K562 (cell line): ENCODE measurements at regions not wholly inside any gene's neighbourhood (a gene's known extent, or its start where the extent isn't known, plus 50 kb on each side); places are given as distances from the start of the nearest gene placed in this dataset.

Experiments used
- ATAC-seq: fragments of 200-7000 bp; cut with Tn5 transposase; 3 replicates; pipeline ENCODE4 v1.9.1; 2020; ENCODE audit warnings: moderate library complexity
- BruUV-seq: library from RNA; stranded (reverse); fragments of 400-500 nt; replicated peaks from 2 replicates; lab custom pipeline; 2021; lab: Mats Ljungman, UMichigan
- CTCF ChIA-PET: fragments of 300-600 bp; formaldehyde crosslinking; extraction: SDS; loops from one replicate; lab custom pipeline; 2021; ENCODE audit warnings: low intra/inter-chr PET ratio; lab: Yijun Ruan, JAX
- POLR2A ChIA-PET: fragments of 300-600, 350-650 bp; sonication (Branson Sonifier 250); formaldehyde crosslinking; extraction: SDS; loops from one replicate; lab custom pipeline; 2021; ENCODE audit warnings: antibody characterized with exemption, inconsistent platforms; lab: Yijun Ruan, JAX
- DNase-seq, 4 experiments: peaks; one replicate each; pipeline versions ENCODE4 v3.0.0 to v3.0.0-alpha.2; 2011 to 2018; ENCODE audit warnings: low spot score in 3 of 4, mixed read lengths in 3 of 4; ENCODE audit errors: extremely low read depth in 1 of 4
- FAIRE-seq: peaks from 2 replicates; lab custom pipeline; 2011; peaks lifted over from hg19 to GRCh38; lab: Jason Lieb, UNC
- H2AFZ ChIP-seq: 2 replicates; pipeline ENCODE4 v1.6.0; 2011; ENCODE audit warnings: low read depth, low read length, control low read depth, inconsistent platforms
- H3K27ac ChIP-seq: fragments of 200-600 bp; 3 replicates; pipeline ENCODE4 v1.8.0; 2011; ENCODE audit warnings: low read depth, mild to moderate bottlenecking, control low read depth, inconsistent platforms, low read length, moderate library complexity, mixed read lengths; ENCODE audit errors: extremely low read depth
- H3K27me3 ChIP-seq, 2 experiments: fragments of 300-600 bp in 1 of 2; 2 replicates in 1 of 2; 3 replicates in 1 of 2; pipeline versions ENCODE4 v1.6.0 to v1.8.0; 2011; ENCODE audit warnings: inconsistent platforms in 2 of 2, low read length in 2 of 2, mild to moderate bottlenecking in 1 of 2, mixed read lengths in 1 of 2, moderate library complexity in 1 of 2; ENCODE audit not compliant: control insufficient read depth in 2 of 2, insufficient read depth in 2 of 2
- H3K36me3 ChIP-seq: fragments of 300-600 bp; 3 replicates; pipeline ENCODE4 v1.8.0; 2011; ENCODE audit warnings: mild to moderate bottlenecking, low read length, inconsistent platforms; ENCODE audit not compliant: control insufficient read depth, insufficient read depth
- H3K4me1 ChIP-seq, 2 experiments: fragments of 200-600 bp in 1 of 2; replicated peaks in 1 of 2; 2 replicates in 1 of 2; 3 replicates in 1 of 2; pipeline versions ENCODE4 v1.5.1 to v1.8.0; 2011; ENCODE audit warnings: inconsistent platforms in 2 of 2, low read length in 2 of 2, mild to moderate bottlenecking in 1 of 2, mixed read lengths in 1 of 2, moderate library complexity in 1 of 2; ENCODE audit not compliant: control insufficient read depth in 2 of 2, insufficient read depth in 2 of 2
- H3K4me2 ChIP-seq: 2 replicates; pipeline ENCODE4 v1.6.1; 2011; ENCODE audit warnings: low read length, control low read depth, inconsistent platforms, mixed read lengths; ENCODE audit not compliant: insufficient read depth
- H3K4me3 ChIP-seq: fragments of 200-600 bp; sonication (generic), shearing (Covaris generic); 2 replicates; pipeline ENCODE4 v1.5.1; 2016; ENCODE audit warnings: control low read depth, inconsistent platforms
- H3K79me2 ChIP-seq: fragments of 200-600 bp; 3 replicates; pipeline ENCODE4 v1.8.0; 2011; ENCODE audit warnings: low read length, inconsistent platforms; ENCODE audit not compliant: control insufficient read depth, insufficient read depth
- H3K9ac ChIP-seq, 2 experiments: 2 replicates each; pipeline versions ENCODE4 v1.6.0 to v1.6.1; 2011; ENCODE audit warnings: low read depth in 2 of 2, low read length in 2 of 2, control low read depth in 1 of 2, inconsistent platforms in 1 of 2, mild to moderate bottlenecking in 1 of 2, mixed read lengths in 1 of 2; ENCODE audit not compliant: insufficient read depth in 1 of 2
- H3K9me1 ChIP-seq: one replicate; pipeline ENCODE4 v1.6.0; 2011; ENCODE audit warnings: inconsistent platforms, mild to moderate bottlenecking, low read length, moderate library complexity; ENCODE audit not compliant: control insufficient read depth, insufficient read depth
- H3K9me3 ChIP-seq: replicated peaks from 2 replicates; pipeline ENCODE4 v1.5.1; 2011; ENCODE audit warnings: low read depth, low read length, inconsistent platforms; ENCODE audit not compliant: control insufficient read depth, insufficient read depth
- H4K20me1 ChIP-seq: replicated peaks from 2 replicates; pipeline ENCODE4 v1.6.1; 2011; ENCODE audit warnings: low read length, inconsistent platforms, mixed read lengths; ENCODE audit not compliant: control insufficient read depth, insufficient read depth
- DIDO1 ChIP-seq: fragments of 450-650 bp; IDR thresholded peaks from 2 replicates; pipeline ENCODE4 v1.6.1; 2016; ENCODE audit warnings: low read depth, missing biosample characterization, missing genetic modification characterization
- FIP1L1 ChIP-seq: fragments of 200-400 bp; formaldehyde crosslinking; IDR thresholded peaks from 2 replicates; pipeline ENCODE4 v1.6.1; 2018; ENCODE audit warnings: mild to moderate bottlenecking, low read depth, low read length; ENCODE audit not compliant: poor library complexity, severe bottlenecking
- IFI16 ChIP-seq: fragments of 250-450 bp; sonication (Bioruptor Pico); IDR thresholded peaks from 2 replicates; pipeline ENCODE4 v2.1.2; 2022; ENCODE audit warnings: mild to moderate bottlenecking, inconsistent platforms
- NELFE ChIP-seq: IDR thresholded peaks from 2 replicates; pipeline ENCODE4 v1.6.1; 2011; ENCODE audit warnings: mild to moderate bottlenecking; ENCODE audit not compliant: insufficient read depth, insufficient read length
- SMAD3 ChIP-seq: fragments of 450-650 bp; formaldehyde crosslinking; conservative IDR thresholded peaks from 2 replicates; pipeline ENCODE4 v1.4.0; 2020; ENCODE audit warnings: mild to moderate bottlenecking
- SMARCE1 ChIP-seq: fragments of 450-650 bp; IDR thresholded peaks from 2 replicates; pipeline ENCODE4 v1.7.1; 2016; ENCODE audit warnings: mild to moderate bottlenecking
- SNIP1 ChIP-seq: fragments of 450-650 bp; IDR thresholded peaks from 2 replicates; pipeline ENCODE4 v1.7.1; 2017; ENCODE audit warnings: low read depth, mild to moderate bottlenecking
- SNRNP70 ChIP-seq: fragments of 200-400 bp; formaldehyde crosslinking; optimal IDR thresholded peaks from 2 replicates; pipeline ENCODE3; 2017; ENCODE audit warnings: low read depth, low read length
- TFAM ChIP-seq: fragments of 250-450 bp; sonication (Bioruptor Pico); conservative IDR thresholded peaks from 2 replicates; pipeline ENCODE4 v1.5.0; 2021; ENCODE audit warnings: mild to moderate bottlenecking, moderate library complexity
- ZFP1 ChIP-seq: fragments of 450-650 bp; formaldehyde crosslinking; IDR thresholded peaks from 2 replicates; pipeline ENCODE4 v1.4.0; 2020; ENCODE audit warnings: mild to moderate bottlenecking, mixed read lengths
- ZNF12 ChIP-seq: sonication (generic); formaldehyde crosslinking; IDR thresholded peaks from 2 replicates; pipeline ENCODE4 v1.4.0; 2020; ENCODE audit warnings: mild to moderate bottlenecking, missing genetic modification reagents
- ZNF212 ChIP-seq: fragments of 450-650 bp; formaldehyde crosslinking; IDR thresholded peaks from 2 replicates; pipeline ENCODE4 v1.4.0; 2020; ENCODE audit warnings: mild to moderate bottlenecking
- ZNF3 ChIP-seq: fragments of 250-450 bp; sonication (Bioruptor Pico); IDR thresholded peaks from 2 replicates; pipeline ENCODE4 v1.5.0; 2021; ENCODE audit warnings: mild to moderate bottlenecking, moderate library complexity
- ZNF696 ChIP-seq: fragments of 250-450 bp; sonication (Bioruptor Pico); conservative IDR thresholded peaks from 2 replicates; pipeline ENCODE4 v1.4.0; 2020; ENCODE audit warnings: mild to moderate bottlenecking, moderate library complexity
- ZNF830 ChIP-seq: fragments of 250-450 bp; sonication (Bioruptor Pico); IDR thresholded peaks from 2 replicates; pipeline ENCODE4 v1.5.0; 2021; ENCODE audit warnings: mild to moderate bottlenecking
- WGBS: fragments of 100-300 bp; shearing (Covaris generic); methylation state at CpG from one replicate; pipeline ENCODE4 v1.1.6; 2016; ENCODE audit warnings: low coverage, mixed read lengths; ENCODE audit not compliant: insufficient coverage; ENCODE audit errors: missing lambda C conversion rate; 5-methylcytosine and 5-hydroxymethylcytosine counted together
- in situ Hi-C: fragments of 300-500 bp; cut with MboI; formaldehyde crosslinking; loops from 4 replicates; pipeline ENCODE4 v1.15.0; 2018; ENCODE audit warnings: inconsistent platforms, mixed read lengths
- intact Hi-C: fragments of 100-400 bp; cut with micrococcal nuclease; formaldehyde crosslinking; loops from 2 replicates; pipeline ENCODE4 v1.14.2; 2022
- TF ChIP-seq, protein P1 (sequence below): fragments of 250-450 bp; sonication (Bioruptor Pico); IDR thresholded peaks from 2 replicates; pipeline ENCODE4 v1.9.0; 2021; ENCODE audit warnings: mild to moderate bottlenecking, inconsistent platforms
- TF ChIP-seq, protein P2 (sequence below): IDR thresholded peaks from 3 replicates; pipeline ENCODE4 v1.6.1; 2011; ENCODE audit warnings: borderline replicate concordance, mild to moderate bottlenecking, moderate library complexity; ENCODE audit not compliant: insufficient read length; ENCODE audit errors: extremely low read depth
- TF ChIP-seq, protein P3 (sequence below): sonication (generic); formaldehyde crosslinking; IDR thresholded peaks from 2 replicates; pipeline ENCODE4 v1.8.0; 2022; ENCODE audit warnings: mild to moderate bottlenecking, missing genetic modification reagents, borderline replicate concordance

DNA sequence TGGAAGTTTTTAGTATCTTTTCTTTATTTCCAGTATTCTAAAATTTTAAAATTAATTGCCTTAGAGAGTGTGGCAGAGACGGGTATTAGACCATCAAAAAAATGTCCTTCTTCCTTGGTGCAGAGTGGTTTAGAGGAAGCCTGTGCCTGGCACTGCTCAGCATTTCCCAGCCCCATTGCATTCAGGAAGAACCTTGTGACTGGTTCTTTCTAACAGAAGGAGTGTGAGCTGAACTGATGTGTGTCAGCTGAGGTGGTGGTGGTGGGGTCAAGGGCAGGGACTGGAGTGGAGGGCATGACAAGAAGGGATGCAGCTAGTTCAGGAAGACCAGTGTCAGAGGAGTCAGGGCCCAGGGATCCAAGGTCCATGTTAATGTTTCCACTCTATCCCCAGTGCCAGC, 58.7 kb upstream of the FDX1 start:
- BruUV-seq: no TSS peak
- Histone ChIP-seq H3K4me1 (no peaks in the 10 kb centered on the region; a peak in 1 of 5 replicates), H3K27me3 (no peaks in the 10 kb centered on the region), H3K4me2 (no peak overlapping the region), H3K9me3 (0 out of 2 replicates have a peak, but pooled peaks cover 2% of the 10 kb centered on the region), H3K27ac (no peak overlapping the region), H3K4me3 (no peak overlapping the region), H4K20me1 (no peaks in the 10 kb centered on the region), H2AFZ (no peak overlapping the region), H3K79me2 (no peaks in the 10 kb centered on the region), H3K9me1 (no peaks in the 10 kb centered on the region), H3K9ac (no peak overlapping the region), H3K36me3 (no peaks in the 10 kb centered on the region)
- FAIRE-seq (no peak), ATAC-seq (no peak), DNase-seq (no peak)
- WGBS: 0% methylated on average over 1 of the region's 1 CpG
- ChIA-PET CTCF (interaction anchor here (0.6 kb wide), 1 partner anchor 79 kb away, joined by 3 read pairs; no protein-coding TSS in a partner anchor), POLR2A (interaction anchor here (0.6 kb wide), 1 partner anchor 25 kb away, joined by 3 read pairs; no protein-coding TSS in a partner anchor)
- intact Hi-C loops: no loop called here
- in situ Hi-C loops: loop anchor here (25.0 kb wide), 1 partner anchor 409 kb away; no protein-coding TSS in a partner anchor
- TF ChIP-seq FIP1L1 (no peak), ZNF696 (no peak), ZNF12 (CRISPR knock-in tag) (no peak), SMARCE1 (no peak), SMAD3 (CRISPR knock-in tag) (no peak), NELFE (no peak), ZFP1 (CRISPR knock-in tag) (no peak), ZNF830 (CRISPR knock-in tag) (no peak), SNRNP70 (no peak), ZNF3 (CRISPR knock-in tag) (no peak), IFI16 (CRISPR knock-in tag) (no peak), SNIP1 (no peak), TFAM (CRISPR knock-in tag) (no peak), ZNF212 (no peak), DIDO1 (tag) (no peak)
- TF ChIP-seq, protein P1, sequence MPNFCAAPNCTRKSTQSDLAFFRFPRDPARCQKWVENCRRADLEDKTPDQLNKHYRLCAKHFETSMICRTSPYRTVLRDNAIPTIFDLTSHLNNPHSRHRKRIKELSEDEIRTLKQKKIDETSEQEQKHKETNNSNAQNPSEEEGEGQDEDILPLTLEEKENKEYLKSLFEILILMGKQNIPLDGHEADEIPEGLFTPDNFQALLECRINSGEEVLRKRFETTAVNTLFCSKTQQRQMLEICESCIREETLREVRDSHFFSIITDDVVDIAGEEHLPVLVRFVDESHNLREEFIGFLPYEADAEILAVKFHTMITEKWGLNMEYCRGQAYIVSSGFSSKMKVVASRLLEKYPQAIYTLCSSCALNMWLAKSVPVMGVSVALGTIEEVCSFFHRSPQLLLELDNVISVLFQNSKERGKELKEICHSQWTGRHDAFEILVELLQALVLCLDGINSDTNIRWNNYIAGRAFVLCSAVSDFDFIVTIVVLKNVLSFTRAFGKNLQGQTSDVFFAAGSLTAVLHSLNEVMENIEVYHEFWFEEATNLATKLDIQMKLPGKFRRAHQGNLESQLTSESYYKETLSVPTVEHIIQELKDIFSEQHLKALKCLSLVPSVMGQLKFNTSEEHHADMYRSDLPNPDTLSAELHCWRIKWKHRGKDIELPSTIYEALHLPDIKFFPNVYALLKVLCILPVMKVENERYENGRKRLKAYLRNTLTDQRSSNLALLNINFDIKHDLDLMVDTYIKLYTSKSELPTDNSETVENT (CRISPR knock-in tag): no peak
- TF ChIP-seq, protein P2, sequence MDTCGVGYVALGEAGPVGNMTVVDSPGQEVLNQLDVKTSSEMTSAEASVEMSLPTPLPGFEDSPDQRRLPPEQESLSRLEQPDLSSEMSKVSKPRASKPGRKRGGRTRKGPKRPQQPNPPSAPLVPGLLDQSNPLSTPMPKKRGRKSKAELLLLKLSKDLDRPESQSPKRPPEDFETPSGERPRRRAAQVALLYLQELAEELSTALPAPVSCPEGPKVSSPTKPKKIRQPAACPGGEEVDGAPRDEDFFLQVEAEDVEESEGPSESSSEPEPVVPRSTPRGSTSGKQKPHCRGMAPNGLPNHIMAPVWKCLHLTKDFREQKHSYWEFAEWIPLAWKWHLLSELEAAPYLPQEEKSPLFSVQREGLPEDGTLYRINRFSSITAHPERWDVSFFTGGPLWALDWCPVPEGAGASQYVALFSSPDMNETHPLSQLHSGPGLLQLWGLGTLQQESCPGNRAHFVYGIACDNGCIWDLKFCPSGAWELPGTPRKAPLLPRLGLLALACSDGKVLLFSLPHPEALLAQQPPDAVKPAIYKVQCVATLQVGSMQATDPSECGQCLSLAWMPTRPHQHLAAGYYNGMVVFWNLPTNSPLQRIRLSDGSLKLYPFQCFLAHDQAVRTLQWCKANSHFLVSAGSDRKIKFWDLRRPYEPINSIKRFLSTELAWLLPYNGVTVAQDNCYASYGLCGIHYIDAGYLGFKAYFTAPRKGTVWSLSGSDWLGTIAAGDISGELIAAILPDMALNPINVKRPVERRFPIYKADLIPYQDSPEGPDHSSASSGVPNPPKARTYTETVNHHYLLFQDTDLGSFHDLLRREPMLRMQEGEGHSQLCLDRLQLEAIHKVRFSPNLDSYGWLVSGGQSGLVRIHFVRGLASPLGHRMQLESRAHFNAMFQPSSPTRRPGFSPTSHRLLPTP: no peak
- TF ChIP-seq, protein P3, sequence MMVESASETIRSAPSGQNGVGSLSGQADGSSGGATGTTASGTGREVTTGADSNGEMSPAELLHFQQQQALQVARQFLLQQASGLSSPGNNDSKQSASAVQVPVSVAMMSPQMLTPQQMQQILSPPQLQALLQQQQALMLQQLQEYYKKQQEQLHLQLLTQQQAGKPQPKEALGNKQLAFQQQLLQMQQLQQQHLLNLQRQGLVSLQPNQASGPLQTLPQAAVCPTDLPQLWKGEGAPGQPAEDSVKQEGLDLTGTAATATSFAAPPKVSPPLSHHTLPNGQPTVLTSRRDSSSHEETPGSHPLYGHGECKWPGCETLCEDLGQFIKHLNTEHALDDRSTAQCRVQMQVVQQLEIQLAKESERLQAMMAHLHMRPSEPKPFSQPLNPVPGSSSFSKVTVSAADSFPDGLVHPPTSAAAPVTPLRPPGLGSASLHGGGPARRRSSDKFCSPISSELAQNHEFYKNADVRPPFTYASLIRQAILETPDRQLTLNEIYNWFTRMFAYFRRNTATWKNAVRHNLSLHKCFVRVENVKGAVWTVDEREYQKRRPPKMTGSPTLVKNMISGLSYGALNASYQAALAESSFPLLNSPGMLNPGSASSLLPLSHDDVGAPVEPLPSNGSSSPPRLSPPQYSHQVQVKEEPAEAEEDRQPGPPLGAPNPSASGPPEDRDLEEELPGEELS (CRISPR knock-in tag): no peak
